HG03457 (cell line): ENCODE measurements at regions not wholly inside any gene's neighbourhood (a gene's known extent, or its start where the extent isn't known, plus 50 kb on each side); places are given as distances from the start of the nearest gene placed in this dataset.
"Not testable (repeated sequence)": the region's sequence is repeated elsewhere in the genome, so short reads cannot be mapped to it uniquely, and the experiment has no call there.

ENCODE experiments used
- ATAC-seq: cut with Tn5 transposase; IDR thresholded peaks from one replicate; pipeline ENCODE4 v1.9.1; 2021; ENCODE audit warnings: moderate number of reproducible peaks; ENCODE audit not compliant: unreplicated experiment

DNA sequence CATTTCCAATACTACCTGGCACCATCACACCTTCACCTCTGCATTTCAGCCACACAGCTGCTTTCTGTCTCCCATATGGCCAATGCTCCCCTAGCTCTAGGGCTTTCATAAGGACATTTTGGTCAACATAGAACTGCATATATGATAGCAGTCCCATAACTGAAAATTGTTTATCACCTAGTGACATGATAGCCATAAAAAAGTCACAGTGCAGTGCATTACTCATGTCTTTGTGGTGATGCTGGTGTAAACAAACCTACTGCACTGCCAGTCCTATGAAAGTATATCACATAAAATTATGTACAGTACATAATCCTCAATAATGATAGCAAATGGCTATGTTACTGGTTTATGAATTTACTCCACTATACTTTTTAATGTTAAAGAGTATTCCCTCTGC, 221.0 kb downstream of the NAF1 start:
- ATAC-seq = no peak

DNA sequence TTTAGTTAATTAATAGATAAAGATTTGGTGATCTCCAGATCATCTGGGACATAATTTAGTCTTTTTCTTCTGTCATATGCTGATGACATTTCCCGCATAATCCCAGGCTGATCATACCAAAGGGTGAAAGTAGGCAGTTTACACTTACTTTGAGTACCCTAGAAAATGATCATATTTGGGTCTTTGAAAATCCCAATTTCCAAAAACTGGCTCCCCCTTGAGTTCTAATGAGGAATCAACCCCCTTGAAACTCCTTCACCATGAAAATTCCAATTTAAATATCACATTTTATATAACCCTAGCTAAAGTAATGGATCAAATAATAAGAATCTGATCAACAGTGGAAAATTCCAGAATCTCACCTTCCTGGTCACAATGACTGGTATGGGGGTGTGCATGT, 223.4 kb downstream of the NAF1 start:
- ATAC-seq = no peak

DNA sequence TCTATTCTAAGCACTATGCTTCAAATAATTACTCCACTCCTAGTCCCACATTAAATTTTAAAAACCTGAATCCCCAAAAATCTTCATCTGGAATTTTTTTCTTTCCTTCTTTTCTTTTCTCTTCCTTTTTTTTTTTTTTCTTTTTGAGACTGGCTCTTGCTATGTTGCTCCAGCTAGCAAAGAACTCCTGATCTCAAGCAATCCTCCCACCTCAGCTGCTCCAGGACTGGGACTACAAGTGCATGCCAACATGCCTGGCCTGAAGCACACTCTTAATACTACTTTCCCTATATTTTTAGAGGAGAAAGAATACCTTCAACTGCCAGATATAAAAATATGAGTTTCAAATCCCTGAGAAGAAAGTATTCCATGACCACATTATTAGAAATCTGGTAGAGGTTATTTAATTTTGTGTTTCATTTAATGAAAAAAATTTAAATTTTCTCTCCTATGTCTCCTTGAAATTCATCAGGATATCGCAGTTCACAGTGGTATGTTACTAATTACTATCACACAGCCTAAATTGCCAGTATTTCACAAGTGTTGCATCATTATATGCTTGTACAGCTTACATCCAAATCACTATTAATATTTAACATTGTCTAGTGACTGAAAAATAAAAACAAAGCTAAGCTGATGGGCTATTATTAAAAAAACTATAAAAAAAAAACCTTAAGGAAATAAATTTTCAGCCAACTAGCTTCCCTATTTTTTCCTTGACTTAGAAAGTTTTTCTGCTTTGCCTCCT, 227.8 kb downstream of the NAF1 start:
- no peak for ATAC-seq

DNA sequence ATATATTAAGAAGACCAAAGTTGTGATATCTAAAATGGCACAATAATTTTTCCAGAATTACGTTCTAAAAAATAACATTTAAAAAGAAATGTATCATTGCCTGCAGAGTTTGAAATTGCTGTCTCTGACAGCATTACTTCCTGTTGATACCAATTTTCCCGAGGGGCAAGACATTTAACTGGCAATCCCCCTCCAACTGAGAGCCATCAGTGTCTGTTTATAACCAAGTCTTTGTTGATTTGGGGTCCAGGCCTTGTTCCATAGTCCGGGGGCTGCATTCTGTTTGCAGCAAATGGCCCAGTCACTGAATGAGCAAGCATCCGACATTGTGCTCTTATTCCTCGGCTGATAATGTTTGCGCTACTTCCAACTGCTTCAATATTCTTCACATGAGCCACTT, 231.5 kb downstream of the NAF1 start:
- ATAC-seq = no peak

DNA sequence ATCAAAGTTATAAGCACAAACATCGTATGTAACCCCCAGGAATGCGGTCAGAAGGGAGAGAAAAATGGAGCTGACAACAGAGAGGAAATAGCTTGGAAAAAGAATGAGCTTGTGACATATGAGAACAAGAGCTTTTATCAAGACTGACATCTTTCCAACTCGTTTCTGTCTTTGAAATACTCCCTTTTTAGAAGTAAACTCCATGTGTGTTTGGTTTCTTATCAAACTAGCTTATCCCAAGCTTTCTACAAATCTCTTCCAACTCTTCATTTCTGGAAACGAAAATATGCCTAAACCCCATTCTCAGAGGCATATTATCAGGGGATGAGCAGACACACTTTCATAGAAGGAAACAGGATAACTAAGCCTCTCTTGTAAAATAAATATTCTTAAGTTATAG, 235.4 kb downstream of the NAF1 start:
- no peak for ATAC-seq

DNA sequence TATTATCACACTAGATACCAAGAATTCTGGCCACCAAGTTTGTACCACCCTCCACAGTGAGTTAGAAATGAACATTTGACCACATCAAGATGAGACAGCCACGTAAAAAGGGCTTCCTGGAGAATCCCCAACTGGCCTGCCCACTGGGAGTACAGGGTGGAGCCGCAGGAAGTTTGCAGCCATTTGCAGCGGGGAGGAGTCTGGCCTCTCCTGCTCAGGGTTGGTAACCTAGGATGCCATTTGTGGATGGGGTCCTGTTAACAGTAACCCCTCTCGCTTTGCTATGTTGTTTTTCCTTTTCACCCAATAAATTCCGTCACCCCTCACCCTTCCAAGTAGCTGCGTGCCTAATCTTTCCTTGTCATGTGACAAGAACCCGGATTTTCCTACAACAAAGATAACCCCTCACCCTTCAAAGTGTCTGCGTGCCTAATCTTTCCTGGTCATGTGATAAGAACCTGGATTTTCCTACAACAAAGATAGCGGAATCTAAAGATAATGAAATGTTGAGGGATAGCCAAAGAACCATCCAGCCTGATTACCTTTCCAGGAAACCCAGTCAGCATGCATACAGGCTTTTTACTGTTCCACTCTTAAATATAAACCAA, 245.4 kb downstream of the NAF1 start:
- ATAC-seq = no peak

DNA sequence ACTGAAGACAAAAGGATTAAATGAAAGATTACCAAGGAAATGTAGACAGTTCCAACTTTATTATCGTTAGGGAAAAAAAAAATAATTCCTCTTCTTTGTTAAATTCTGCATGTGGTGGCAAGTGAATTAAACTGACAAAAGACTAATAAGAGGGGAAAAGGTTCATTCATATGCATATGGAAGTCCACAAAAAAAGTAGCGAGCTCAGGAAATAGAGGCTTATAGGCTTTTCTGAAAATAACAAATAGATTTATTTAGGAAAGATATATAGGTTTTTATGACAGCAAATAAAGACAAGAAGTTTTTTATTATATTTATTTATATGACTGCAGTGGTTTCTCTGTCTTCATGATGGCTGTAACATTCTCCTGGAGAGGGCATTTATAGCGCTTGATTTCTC, 246.0 kb downstream of the NAF1 start:
- no peak for ATAC-seq

DNA sequence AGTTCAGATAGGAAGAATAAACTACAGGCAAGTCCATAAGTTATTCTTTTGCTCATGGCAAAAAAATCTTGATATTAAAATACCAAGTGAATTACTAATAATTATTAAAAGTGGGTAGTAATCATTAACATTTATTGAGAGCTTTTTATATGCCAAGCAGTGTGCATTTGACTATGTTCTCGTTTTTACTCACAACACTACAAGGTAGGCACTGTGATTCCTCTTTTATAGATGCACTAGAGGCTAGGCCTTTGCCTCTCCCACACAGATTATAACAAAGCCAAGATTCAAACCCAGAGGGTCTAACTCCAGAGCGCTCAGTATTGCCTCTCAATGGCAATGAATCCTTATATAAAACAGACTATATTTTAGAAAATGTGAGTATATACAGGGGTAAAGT, 254.2 kb downstream of the NAF1 start:
- peak; percentile 51 for ATAC-seq

DNA sequence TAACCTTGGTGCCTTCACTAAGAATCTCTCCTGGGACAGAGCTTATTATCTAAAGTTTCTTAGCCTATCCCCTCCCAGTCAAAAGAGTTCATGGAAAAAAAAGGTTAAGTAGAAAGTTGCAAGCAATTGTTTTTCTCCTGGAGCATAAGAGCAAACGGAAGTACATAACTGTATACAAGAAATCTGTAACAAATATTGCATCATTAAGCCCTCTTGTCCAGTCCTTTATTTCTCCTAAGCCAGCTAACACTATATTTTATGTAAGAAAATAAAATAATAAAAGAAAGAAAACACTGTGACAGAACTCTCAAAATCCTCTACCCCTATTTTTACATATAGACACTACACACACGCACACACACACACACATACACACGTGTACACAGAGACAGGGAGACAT, 255.3 kb downstream of the NAF1 start:
- no peak for ATAC-seq

DNA sequence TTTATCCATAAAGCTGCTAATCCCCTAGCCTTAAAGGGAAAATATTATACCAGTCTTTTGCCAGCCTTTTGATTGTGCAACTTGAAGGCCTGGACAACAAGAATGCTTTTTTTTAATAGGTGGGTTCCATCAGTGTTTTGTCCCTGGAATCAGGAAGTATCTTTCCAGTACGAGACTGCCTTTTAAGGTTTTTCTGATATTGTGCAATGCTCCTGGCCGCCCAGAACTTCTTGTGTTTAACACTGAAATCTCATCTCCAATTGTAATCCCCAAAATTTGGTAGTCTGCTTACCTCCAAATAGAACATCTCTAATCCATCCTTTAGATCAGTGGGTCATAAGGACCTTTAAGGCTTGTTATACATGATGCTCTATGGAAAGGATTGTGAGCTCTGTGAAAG, 256.7 kb downstream of the NAF1 start:
- no peak for ATAC-seq

DNA sequence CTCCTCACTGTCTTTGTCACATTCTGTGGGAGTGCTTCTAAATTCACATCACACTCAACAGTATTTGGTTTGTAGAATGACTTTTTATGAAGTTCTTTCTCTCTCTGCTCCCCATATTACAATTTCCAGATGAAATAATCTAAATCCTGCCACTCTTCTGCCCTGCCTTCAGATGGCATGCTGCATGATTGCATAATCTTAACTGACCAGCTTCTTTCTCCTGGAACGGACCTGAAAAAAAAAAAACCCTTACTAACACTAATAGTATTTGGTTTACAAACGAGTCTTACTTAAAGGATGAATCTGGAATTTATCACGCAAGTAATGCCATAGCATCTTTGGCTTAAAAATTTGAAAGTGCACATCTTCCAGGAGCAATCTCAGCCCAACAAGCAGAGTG, 272.3 kb downstream of the NAF1 start:
- ATAC-seq = no peak

DNA sequence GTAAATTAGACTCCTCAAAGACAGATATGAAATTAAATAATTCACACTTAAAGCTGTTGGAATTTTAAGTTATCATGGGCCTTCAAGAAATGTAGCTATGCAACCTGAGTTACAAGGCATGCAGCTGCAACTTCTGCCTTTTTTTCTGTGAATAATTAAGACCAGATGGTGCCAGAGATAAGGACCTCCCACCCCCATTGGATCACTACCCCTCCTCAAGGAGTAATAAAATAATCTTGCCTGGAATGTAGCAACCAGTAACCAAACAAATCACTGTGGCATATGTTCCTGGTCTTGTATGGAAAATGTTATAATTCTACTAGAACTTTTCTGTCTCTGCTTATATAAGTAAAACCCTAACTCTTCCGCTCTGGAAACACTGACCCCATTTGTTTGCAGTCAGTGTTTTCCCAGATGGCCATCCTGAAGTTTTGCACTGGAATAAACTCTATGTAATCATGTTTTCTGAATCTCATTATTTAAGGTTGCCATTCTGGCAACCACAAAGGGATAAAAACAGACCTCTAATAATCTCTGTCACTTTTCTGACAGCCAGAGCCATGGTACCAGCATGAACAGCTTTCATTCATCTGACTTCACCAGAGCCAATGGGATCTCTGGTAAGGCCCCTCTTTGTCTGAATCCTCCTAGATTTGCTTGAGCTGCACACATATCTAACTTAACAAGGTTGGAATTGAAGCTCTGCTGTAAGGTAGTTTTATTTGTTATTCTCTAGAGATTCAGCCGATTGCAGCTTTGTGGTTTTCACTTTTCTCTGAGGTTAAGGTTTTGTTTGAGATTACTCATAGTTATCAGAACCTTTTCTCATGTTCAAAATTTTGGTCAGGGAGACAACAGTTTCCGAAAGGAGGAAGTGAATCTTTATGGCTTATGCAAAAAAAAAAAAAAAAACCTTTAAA, 274.6 kb downstream of the NAF1 start:
- peak; percentile 98 for ATAC-seq

DNA sequence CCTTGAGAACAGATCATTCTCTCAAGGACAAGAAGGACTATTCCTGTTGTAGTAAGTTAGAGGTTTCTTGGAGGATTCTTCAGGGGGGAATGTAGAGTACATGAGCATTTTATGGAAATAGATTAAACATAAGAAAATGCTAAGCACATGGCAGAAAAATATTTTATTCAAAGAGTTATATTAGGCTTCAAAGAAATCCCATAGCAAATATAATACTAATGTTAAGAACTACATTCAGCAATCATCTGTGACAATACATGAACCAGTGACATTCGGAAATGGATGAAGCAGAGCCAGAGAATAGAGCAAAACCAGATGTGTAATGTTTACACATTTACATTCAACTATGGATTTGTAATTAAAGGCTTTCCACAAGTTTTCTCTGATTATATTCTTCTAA, 288.6 kb downstream of the NAF1 start:
- no peak for ATAC-seq

DNA sequence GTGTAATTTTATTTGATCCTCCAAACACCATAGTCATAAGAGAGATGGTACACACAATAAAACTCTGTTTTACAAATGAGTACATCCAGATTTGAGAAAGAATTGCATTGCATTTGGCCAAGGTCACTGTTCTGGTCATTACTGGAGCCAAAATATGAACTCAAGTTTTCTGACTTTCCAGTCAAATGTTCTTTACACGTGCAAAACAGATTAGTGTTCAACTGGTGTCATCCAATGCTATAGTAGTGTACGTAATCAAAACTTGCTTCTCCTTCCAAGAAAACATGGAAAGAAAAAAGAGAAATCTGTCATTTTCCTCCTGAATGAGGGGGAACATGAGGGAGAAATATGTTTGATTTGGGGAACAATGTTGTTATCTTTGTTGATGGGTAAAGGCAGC, 291.9 kb downstream of the NAF1 start:
- ATAC-seq = no peak

DNA sequence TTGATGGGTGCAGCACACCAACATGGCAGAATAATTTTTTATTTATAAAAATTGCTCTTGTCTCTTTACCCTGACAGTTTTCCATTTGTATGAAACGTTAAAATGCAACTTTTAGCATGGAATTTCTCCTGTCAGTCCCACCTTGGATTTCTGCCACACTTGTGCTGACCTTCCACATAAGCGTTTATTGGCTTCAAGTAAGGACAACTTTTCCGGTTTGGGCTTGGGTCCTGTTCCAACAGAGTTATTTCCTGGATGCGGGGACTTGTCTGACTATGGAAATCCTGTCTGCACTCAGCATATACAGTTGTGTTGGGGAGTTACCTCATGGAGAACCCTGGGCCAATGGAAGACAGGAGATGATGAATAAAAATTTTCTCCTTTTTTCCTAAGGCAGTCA, 294.7 kb downstream of the NAF1 start:
- ATAC-seq = no peak

DNA sequence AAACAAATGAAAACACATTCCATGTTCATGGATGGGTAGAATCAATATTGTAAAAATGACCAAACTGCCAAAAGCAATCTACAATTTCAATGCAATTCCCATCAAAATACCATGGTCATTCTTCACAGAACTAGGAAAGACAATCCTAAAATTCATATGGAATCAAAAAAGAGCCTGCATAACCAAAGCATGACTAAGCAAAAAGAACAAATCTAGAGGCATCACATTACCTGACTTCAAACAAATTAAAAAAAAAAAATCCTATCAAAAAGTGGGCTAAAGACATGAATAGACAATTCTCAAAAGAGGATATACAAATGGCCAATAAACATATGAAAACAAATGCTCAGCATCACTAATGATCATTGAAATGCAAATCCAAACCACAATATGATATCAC, 297.5 kb downstream of the NAF1 start:
- ATAC-seq = no peak

DNA sequence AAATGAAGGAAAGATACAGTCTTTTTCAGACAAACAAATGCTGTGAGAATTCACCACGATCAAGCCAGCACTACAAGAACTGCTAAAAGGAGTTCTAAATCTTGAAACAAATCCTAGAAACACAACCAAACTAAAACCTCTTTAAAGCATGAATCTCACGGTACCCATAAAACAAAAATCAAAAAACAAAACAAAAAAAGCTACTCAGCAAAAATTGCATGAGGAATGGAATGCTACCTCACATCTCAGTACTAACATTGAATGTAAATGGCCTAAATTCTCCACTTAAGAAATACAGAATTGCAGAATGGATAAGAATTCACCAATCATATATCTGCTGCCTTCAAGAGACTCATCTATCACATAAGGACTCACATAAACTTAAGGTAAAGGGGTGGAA, 300.1 kb downstream of the NAF1 start:
- no peak for ATAC-seq

DNA sequence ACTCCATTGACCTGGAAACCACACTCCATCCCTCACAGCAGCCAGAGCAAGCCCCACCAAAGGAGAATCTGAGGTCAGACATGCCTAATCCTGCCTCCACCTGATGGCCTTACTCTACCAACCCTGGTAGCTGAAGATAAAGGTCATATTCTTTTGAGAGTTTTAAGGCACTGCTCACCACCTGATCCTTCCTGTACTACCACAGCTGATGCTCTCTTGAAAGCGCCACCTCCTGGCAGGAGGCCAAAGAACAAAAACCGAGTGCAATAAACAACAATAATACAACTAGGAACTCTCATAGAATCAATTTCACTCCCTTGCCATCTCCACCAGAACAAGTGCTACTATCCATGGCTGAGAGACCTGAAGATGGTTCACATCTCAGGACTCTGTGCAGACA, 301.6 kb downstream of the NAF1 start:
- no peak for ATAC-seq

DNA sequence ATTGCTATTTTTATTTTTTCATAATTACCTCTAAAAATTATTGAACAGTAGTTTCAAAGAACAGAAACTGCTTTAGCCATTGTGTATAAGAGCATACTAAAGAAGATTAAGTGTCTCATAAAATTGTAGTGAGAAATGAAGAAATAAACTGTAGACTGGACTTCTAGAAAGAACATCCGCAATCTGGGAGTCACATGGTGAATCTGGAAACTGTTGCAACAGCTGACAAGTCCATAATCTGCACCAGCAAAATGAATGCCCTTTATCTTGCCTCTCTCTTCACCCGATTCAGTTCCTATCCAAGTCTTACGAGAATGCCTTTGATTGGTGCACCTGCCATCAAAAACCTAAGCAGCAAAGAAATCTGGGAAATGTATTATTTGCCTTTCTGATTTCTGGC, 312.9 kb downstream of the NAF1 start:
- ATAC-seq = no peak

DNA sequence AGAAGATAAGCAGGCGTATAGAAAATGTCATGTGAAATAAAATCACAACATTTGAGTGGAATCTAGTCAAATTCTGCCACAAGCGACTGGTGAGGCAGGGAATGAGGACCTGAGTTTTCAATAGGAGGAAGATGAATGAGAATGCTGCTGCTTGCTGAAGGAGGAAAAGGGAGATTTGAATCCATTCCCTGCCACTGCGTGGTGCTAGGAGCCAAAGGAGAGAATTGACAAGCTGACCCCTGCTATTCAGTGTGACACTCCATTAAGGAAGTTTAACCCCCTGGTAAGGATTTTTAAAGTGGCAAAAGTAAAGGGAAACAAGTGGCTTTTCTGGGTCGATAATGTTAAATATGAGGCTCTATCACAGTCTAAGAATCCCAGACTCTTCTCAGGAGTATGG, 314.0 kb downstream of the NAF1 start:
- no peak for ATAC-seq

DNA sequence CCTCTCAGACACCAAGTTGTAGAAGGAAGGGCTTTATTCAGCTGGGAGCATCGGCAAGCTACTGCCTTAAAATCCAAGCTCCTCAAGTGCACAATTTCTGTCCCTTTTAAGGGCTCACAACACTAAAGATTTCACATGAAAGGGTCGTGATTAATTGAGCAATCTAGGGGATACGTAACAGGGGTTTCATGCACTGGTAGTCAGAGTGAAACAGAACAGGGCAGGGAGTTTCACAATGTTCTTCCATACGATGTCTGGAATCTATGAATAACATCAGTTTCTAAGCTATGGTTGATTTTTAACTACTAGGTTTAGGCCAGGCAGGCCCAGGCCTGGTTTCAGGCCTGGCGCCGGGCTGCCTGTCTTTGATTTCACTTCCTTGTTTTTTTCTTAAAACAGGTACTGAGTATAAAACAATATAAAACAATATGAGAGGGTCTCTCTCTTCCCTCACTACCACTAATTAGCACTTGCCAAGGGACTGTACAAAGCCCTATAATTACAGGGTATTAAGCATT, 315.4 kb downstream of the NAF1 start:
- not testable (repeated sequence) for ATAC-seq

DNA sequence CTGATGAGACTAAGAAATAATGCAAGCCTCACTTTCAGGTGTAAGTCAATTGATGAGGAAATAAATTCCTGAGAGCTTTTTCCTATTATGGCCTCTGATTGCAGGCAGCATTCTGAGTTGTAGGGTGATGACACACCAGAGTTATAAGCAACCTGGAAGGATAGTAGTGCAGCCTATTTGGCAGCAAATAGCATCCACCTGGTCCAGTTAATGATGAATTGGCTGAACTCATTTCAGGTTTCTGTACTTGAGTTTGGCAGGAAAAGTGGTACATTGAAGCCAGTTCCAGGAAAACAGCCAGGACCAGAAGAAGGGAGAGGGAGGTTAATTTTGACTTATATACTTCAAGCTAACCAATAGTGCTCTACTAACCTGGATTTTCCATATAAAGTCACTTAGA, 316.8 kb downstream of the NAF1 start:
- no peak for ATAC-seq
